ENCODE measurements at regions not wholly inside any gene's neighbourhood (a gene's known extent, or its start where the extent isn't known, plus 50 kb on each side); places are given as distances from the start of the nearest gene placed in this dataset.

DNA sequence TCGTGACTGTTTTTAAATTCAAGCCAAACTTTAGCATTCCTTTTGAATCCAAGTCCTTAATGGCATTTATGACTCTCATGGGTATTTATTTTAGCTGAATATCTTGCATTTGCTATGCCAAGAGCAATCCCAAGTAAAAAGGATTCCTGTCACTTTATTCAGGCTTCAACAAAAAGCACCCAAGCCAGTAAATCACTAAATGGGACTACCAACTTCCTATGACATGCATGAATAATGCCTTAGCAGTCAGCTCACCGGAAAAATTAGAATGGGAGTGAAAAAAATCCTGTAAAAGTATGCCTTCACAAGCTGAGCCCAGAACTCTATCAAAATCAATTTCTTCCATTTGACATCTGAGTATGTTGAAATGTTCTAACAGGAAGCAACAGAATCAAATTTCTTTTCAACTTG is 1297.9 kb downstream of the ROBO2 start:
- TF ChIP-seq CTCF (IDR thresholded peaks at IDR 0.05) (no peak), POLR2A (IDR thresholded peaks at IDR 0.05) (no peak)

Data from Peyer's patch (tissue), 4 donors.